Right atrium auricular region (tissue), 2 donors: ENCODE measurements at regions not wholly inside any gene's neighbourhood (a gene's known extent, or its start where the extent isn't known, plus 50 kb on each side); places are given as distances from the start of the nearest gene placed in this dataset.
A peak's percentile ranks its signal among the peaks of the same experiment; 100 is the strongest.

Source experiments
- DNase-seq: peaks from one replicate; pipeline ENCODE4 v3.0.0-alpha.2; 2019; ENCODE audit warnings: low spot score
- H3K27ac ChIP-seq, 2 donors: fragments of 200-600 bp; sonication (generic); 1 replicate in 1 of 2; 2 replicates in 1 of 2; pipeline ENCODE4 v1.5.1; 2016 to 2019
- H3K27me3 ChIP-seq, 2 donors: fragments of 200-600 bp; sonication (generic); one replicate each; pipeline versions ENCODE4 v1.5.1 to v1.6.0; 2017 to 2019
- H3K36me3 ChIP-seq: fragments of 200-600 bp; sonication (generic); one replicate; pipeline ENCODE4 v1.5.1; 2016
- H3K4me1 ChIP-seq, 2 donors: fragments of 200-600 bp; sonication (generic); one replicate each; pipeline versions ENCODE4 v1.5.1 to v1.6.0; 2017 to 2019
- H3K4me3 ChIP-seq, 2 donors: fragments of 200-600 bp; sonication (generic); 1 replicate in 1 of 2; 2 replicates in 1 of 2; pipeline ENCODE4 v1.5.1; 2017 to 2019; ENCODE audit warnings: mild to moderate bottlenecking in 1 of 2, moderate library complexity in 1 of 2
- H3K9me3 ChIP-seq, 2 donors: fragments of 200-600 bp; sonication (generic); one replicate each; pipeline ENCODE4 v1.5.1; 2019
- TF ChIP-seq, protein P1 (sequence below), 2 donors: fragments of 200-600 bp; sonication (generic); IDR thresholded peaks; one replicate each; pipeline ENCODE4 v1.5.1; 2019; ENCODE audit warnings: antibody characterized with exemption in 2 of 2

DNA sequence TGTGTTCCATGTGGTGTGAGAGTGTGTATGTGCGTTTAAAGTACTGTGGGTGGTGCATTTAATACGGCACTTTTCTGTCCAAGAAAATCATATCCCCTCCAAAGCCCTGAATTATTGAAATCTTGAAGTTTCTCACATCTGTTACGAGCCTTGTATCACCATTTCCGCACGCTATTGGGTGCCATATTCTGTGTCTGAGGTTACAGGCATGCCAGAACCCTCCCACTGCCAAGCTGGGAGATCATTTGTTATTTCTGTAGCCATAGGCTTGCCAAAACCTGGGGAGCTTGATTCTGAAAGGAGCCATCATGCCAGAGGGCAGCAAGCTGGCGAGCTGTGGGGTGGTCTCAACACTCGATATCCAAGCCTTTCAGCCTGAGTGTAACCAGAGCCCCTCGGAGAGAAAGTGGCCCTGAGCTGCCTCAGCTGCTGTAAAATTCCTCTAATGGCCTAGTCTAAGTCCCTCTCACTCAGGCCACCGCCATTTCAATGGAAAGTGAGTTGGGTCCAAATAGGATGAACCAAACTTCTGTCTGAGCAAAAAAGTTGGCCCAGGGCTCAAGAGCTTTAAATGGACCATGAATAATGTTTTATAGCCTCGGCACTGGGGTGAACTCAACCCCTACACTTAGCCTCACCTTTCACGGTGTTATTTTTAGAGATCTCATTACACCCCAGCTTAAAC is 298.4 kb upstream of the DUSP10 start:
- Histone ChIP-seq H3K27me3 (no peaks in the 10 kb centered on the region), H3K27ac (peak overlapping the region; percentile 51 to 79), H3K36me3 (no peaks in the 10 kb centered on the region), H3K4me1 (peaks cover 0 to 54% of the 10 kb centered on the region in 2 donors), H3K9me3 (no peaks in the 10 kb centered on the region), H3K4me3 (no peak overlapping the region)
- TF ChIP-seq, protein P1, sequence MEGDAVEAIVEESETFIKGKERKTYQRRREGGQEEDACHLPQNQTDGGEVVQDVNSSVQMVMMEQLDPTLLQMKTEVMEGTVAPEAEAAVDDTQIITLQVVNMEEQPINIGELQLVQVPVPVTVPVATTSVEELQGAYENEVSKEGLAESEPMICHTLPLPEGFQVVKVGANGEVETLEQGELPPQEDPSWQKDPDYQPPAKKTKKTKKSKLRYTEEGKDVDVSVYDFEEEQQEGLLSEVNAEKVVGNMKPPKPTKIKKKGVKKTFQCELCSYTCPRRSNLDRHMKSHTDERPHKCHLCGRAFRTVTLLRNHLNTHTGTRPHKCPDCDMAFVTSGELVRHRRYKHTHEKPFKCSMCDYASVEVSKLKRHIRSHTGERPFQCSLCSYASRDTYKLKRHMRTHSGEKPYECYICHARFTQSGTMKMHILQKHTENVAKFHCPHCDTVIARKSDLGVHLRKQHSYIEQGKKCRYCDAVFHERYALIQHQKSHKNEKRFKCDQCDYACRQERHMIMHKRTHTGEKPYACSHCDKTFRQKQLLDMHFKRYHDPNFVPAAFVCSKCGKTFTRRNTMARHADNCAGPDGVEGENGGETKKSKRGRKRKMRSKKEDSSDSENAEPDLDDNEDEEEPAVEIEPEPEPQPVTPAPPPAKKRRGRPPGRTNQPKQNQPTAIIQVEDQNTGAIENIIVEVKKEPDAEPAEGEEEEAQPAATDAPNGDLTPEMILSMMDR (IDR thresholded peaks at IDR 0.05): no peak
- DNase-seq: no peak

DNA sequence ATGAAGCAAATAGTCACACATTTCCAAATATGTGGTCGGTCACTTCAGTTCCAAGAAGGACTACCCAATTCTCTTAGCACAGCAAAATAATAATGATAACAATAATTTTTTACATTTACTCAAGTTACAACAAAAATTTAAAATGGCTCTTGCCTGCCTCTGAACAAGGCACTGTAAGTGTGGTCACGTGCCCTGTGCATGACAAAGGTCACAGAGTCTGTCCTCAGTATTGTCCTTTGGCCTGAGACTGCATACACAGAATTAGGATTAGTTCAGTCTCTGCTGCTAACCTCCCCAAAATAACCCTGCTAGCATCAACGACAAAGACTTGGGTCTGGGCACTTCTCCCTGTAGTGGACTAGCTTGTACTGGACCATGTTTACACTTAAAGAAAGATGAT is 297.1 kb upstream of the DUSP10 start:
- DNase-seq: no peak
- no peaks in the 10 kb centered on the region for H3K36me3 ChIP-seq
- no peak overlapping the region for H3K4me3 ChIP-seq
- peaks cover 0 to 48% of the 10 kb centered on the region in 2 donors for H3K4me1 ChIP-seq
- peak overlapping the region; percentile 44 to 79 for H3K27ac ChIP-seq
- H3K27me3 ChIP-seq: no peaks in the 10 kb centered on the region
- TF ChIP-seq, protein P1 (IDR thresholded peaks at IDR 0.05): no peak
- H3K9me3 ChIP-seq: no peaks in the 10 kb centered on the region

DNA sequence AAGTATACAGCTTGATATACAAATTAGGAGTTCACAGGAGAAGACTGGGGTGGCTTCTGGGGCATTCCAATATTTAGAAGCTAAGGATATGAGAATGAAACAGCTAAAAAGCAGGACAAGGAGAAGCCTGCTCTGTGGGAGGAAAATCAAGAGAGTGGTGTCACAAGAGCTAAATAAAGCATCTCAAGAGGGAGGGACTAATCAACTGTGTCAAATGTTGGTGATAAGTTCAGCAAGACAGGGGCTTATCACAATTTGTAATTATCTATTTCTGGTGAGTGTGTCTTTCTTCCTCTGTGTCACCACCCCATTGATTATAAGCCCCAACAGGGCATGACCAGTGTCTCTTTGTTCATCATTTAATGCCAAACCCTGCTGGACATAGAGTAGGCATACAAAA is 295.8 kb upstream of the DUSP10 start:
- Histone ChIP-seq H3K27ac (peak overlapping the region; percentile 44 to 79), H3K9me3 (no peaks in the 10 kb centered on the region), H3K27me3 (no peaks in the 10 kb centered on the region), H3K36me3 (no peaks in the 10 kb centered on the region), H3K4me3 (no peak overlapping the region), H3K4me1 (peaks cover 0 to 35% of the 10 kb centered on the region in 2 donors)
- TF ChIP-seq, protein P1 (IDR thresholded peaks at IDR 0.05): no peak
- no peak for DNase-seq

DNA sequence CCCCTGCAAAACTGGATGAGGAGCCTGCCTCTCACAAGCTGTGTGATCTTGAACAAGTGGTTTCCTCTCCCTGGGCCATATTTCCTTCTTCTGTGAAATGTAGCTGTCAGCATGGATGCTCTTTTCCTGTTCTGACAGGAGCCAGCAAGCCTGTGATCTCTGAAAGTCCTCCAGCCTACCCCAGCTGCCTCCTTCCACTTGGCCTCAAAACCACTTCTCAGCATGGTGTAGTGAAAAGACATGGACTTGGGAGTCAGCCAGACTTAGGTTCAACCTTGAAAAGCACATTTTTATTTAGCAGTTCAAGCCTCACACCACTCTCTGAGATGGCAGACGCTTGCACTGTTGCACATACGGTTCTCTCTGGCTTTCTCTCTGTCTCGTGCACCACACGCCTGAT is 292.9 kb upstream of the DUSP10 start:
- peaks cover 0 to 36% of the 10 kb centered on the region in 2 donors for H3K4me1 ChIP-seq
- peak overlapping the region in 1 of 2 donors; percentile 7 for H3K27ac ChIP-seq
- no peaks in the 10 kb centered on the region for H3K36me3 ChIP-seq
- H3K4me3 ChIP-seq: no peak overlapping the region
- H3K27me3 ChIP-seq: no peaks in the 10 kb centered on the region
- no peak for DNase-seq
- no peaks in the 10 kb centered on the region for H3K9me3 ChIP-seq
- TF ChIP-seq, protein P1 (IDR thresholded peaks at IDR 0.05): no peak

DNA sequence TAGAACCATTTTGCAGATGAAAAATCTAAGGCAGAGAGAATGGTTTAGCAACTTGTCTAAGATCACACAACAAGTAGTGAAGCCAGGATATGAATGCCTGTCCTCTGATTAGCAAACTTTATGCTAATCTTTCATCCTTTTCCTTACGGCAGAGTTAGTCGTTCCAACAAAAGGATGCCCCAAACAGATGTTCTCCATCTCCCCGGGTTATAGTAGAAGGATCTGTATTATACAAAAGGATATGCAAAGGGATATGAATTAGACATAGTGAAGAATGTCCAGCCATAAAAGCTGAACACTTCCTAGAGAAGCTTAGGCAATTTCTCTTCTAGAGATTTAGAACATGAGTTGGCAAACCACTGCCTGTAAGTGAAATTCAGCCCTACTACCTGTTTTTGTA is 291.6 kb upstream of the DUSP10 start:
- H3K36me3 ChIP-seq: no peaks in the 10 kb centered on the region

More for the DNA sequence above, 291.6 kb upstream of the DUSP10 start:
- TF ChIP-seq, protein P1 (IDR thresholded peaks at IDR 0.05): no peak
- Histone ChIP-seq H3K4me3 (no peak overlapping the region), H3K27ac (no peak overlapping the region), H3K27me3 (no peaks in the 10 kb centered on the region), H3K9me3 (no peaks in the 10 kb centered on the region), H3K4me1 (peaks cover 0 to 25% of the 10 kb centered on the region in 2 donors)
- no peak for DNase-seq
